ENCODE measurements at regions not wholly inside any gene's neighbourhood (a gene's known extent, or its start where the extent isn't known, plus 50 kb on each side); places are given as distances from the start of the nearest gene placed in this dataset.

DNA sequence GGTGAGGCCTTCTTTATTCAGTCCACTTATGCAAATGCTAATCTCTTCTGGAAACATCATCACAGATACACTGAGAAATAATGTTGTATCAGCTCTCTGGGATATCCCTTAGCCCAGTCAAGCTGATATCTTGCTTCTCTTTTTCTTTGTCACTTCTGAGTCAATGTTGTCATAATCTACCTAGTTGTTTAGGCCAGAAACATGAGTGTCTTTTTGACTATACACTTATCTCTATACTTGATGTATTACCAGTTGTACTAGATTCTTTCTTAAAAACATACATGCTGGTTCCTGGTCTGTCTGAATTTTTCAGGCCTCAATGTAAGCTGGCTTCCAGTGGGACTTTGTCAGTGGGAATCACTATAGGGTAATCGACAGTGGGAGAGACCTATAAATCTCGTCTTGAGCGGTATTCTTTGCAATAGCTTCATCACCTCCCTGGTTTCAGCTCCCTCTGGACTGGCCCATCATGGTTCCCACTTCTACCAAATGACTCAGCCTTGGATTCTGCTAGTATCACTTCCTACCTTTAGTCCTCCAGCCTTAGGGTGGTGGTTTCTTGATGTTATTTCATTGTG is 135.2 kb upstream of the CYYR1 start:
- H3K27ac Mint-ChIP-seq (ENCODE audit: unreplicated experiment) = no peak overlapping the region
- H3K36me3 ChIP-seq (ENCODE audit: control insufficient read depth, insufficient read depth, low read length) = no peaks in the 10 kb centered on the region
- H3K4me3 ChIP-seq (ENCODE audit: low read depth, low read length) = no peak overlapping the region
- no peak overlapping the region for H3K4me3 Mint-ChIP-seq (ENCODE audit: unreplicated experiment)
- H3K36me3 Mint-ChIP-seq (ENCODE audit: insufficient read depth, unreplicated experiment) = no peaks in the 10 kb centered on the region
- peaks cover 3% of the 10 kb centered on the region for H3K9me3 Mint-ChIP-seq (ENCODE audit: unreplicated experiment)
- no peak for TF ChIP-seq CTCF (IDR thresholded peaks at IDR 0.05; ENCODE audit: insufficient read depth in 1 of 2, low read depth in 1 of 2, low read length in 1 of 2, severe bottlenecking in 1 of 2, unreplicated experiment in 1 of 2)
- intact Hi-C loops (cut with micrococcal nuclease; ENCODE audit: unreplicated experiment) = no loop called here
- BruUV-seq (replicated peaks) = no TSS peak
- H3K4me1 Mint-ChIP-seq (ENCODE audit: low read depth, unreplicated experiment) = no peaks in the 10 kb centered on the region
- POLR2A ChIA-PET = no interaction called here
- H3K9me3 ChIP-seq = no peaks in the 10 kb centered on the region
- CTCF ChIA-PET = no interaction called here
- H3K4me1 ChIP-seq = no peaks in the 10 kb centered on the region
- DNase-seq = no peak
- no peaks in the 10 kb centered on the region for H3K27me3 Mint-ChIP-seq (ENCODE audit: insufficient read depth, unreplicated experiment)
- no peaks in the 10 kb centered on the region for H3K27me3 ChIP-seq (replicated peaks; ENCODE audit: control insufficient read depth, insufficient read depth, low read length)

GRCh38 chr21:26707246-26707645 is 134.2 kb upstream of the CYYR1 start:
- BruUV-seq (replicated peaks) = no TSS peak
- ChIA-PET POLR2A (no interaction called here), CTCF (no interaction called here)
- H3K4me3 Mint-ChIP-seq (ENCODE audit: unreplicated experiment) = no peak overlapping the region
- intact Hi-C loops (cut with micrococcal nuclease; ENCODE audit: unreplicated experiment) = no loop called here
- H3K36me3 Mint-ChIP-seq (ENCODE audit: insufficient read depth, unreplicated experiment) = no peaks in the 10 kb centered on the region
- H3K36me3 ChIP-seq (ENCODE audit: control insufficient read depth, insufficient read depth, low read length) = no peaks in the 10 kb centered on the region
- H3K9me3 ChIP-seq = no peaks in the 10 kb centered on the region
- no peak overlapping the region for H3K4me3 ChIP-seq (ENCODE audit: low read depth, low read length)
- no peaks in the 10 kb centered on the region for H3K27me3 Mint-ChIP-seq (ENCODE audit: insufficient read depth, unreplicated experiment)
- H3K27me3 ChIP-seq (replicated peaks; ENCODE audit: control insufficient read depth, insufficient read depth, low read length) = no peaks in the 10 kb centered on the region
- no peak for DNase-seq
- no peaks in the 10 kb centered on the region for H3K4me1 Mint-ChIP-seq (ENCODE audit: low read depth, unreplicated experiment)
- no peak overlapping the region for H3K27ac Mint-ChIP-seq (ENCODE audit: unreplicated experiment)
- H3K4me1 ChIP-seq = no peaks in the 10 kb centered on the region
- TF ChIP-seq CTCF (IDR thresholded peaks at IDR 0.05; ENCODE audit: insufficient read depth in 1 of 2, low read depth in 1 of 2, low read length in 1 of 2, severe bottlenecking in 1 of 2, unreplicated experiment in 1 of 2) = no peak
- H3K9me3 Mint-ChIP-seq (ENCODE audit: unreplicated experiment) = peaks cover 13% of the 10 kb centered on the region

DNA sequence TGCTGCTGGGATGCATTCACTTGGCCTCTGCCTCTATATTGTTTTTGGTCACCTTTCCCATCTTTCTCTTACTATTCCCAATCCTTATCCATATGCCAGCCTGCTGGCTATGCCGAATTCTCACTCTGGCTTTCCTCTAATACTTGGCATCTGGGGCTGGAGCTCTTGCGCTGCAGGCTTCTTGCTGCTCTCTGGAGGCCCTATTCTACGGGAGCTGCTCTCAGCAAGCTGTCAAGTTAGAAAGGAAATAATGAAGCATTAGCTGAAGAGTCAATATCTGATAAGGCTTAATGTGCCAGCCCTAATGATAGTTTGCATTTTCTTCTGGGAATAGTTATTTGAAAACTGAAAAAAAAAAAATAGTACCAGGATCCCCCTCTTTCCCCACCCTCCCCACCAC is 125.3 kb upstream of the CYYR1 start:
- ChIA-PET CTCF (no interaction called here), POLR2A (no interaction called here)
- BruUV-seq (replicated peaks) = no TSS peak
- DNase-seq = no peak
- Mint-ChIP-seq H3K27ac (ENCODE audit: unreplicated experiment) (no peak overlapping the region), H3K4me3 (ENCODE audit: unreplicated experiment) (no peak overlapping the region), H3K27me3 (ENCODE audit: insufficient read depth, unreplicated experiment) (no peaks in the 10 kb centered on the region), H3K9me3 (ENCODE audit: unreplicated experiment) (peaks cover 17% of the 10 kb centered on the region), H3K4me1 (ENCODE audit: low read depth, unreplicated experiment) (no peaks in the 10 kb centered on the region), H3K36me3 (ENCODE audit: insufficient read depth, unreplicated experiment) (no peaks in the 10 kb centered on the region)
- no peaks in the 10 kb centered on the region for H3K36me3 ChIP-seq (ENCODE audit: control insufficient read depth, insufficient read depth, low read length)
- no peak for TF ChIP-seq CTCF (IDR thresholded peaks at IDR 0.05; ENCODE audit: insufficient read depth in 1 of 2, low read depth in 1 of 2, low read length in 1 of 2, severe bottlenecking in 1 of 2, unreplicated experiment in 1 of 2)
- H3K9me3 ChIP-seq = no peaks in the 10 kb centered on the region; the same call in 1 of the 2 replicates
- H3K4me1 ChIP-seq = no peaks in the 10 kb centered on the region
- no peak overlapping the region for H3K4me3 ChIP-seq (ENCODE audit: low read depth, low read length)
- no peaks in the 10 kb centered on the region for H3K27me3 ChIP-seq (replicated peaks; ENCODE audit: control insufficient read depth, insufficient read depth, low read length)
- intact Hi-C loops (cut with micrococcal nuclease; ENCODE audit: unreplicated experiment) = no loop called here
